IMR-90 (cell line): ENCODE measurements at regions not wholly inside any gene's neighbourhood (a gene's known extent, or its start where the extent isn't known, plus 50 kb on each side); places are given as distances from the start of the nearest gene placed in this dataset.
A peak's percentile ranks its signal among the peaks of the same experiment; 100 is the strongest.

Source experiments
- ATAC-seq: fragments of 200-7000 bp; cut with Tn5 transposase; 2 replicates; pipeline ENCODE4 v1.9.1; 2020; ENCODE audit warnings: low read depth, mild to moderate bottlenecking, moderate library complexity
- BruUV-seq: library from RNA; stranded (reverse); fragments of 400-500 nt; replicated peaks from 2 replicates; lab custom pipeline; 2021; lab: Mats Ljungman, UMichigan
- CTCF ChIA-PET: fragments of 300-600 bp; formaldehyde crosslinking; extraction: SDS; loops from one replicate; lab custom pipeline; 2021; ENCODE audit warnings: antibody characterized with exemption; lab: Yijun Ruan, JAX
- POLR2A ChIA-PET: fragments of 300-600 bp; sonication (Branson Sonifier 250); formaldehyde crosslinking; loops from one replicate; lab custom pipeline; 2022; ENCODE audit warnings: antibody characterized with exemption; ENCODE audit not compliant: unreplicated experiment; lab: Charles Lee
- DNase-seq: peaks from one replicate; pipeline ENCODE4 v3.0.0; 2013
- H2AFZ ChIP-seq: replicated peaks from 2 replicates; pipeline ENCODE3; 2013; ENCODE audit warnings: low read length, mild to moderate bottlenecking; ENCODE audit not compliant: poor library complexity
- H2AK5ac ChIP-seq: 2 replicates; pipeline ENCODE4 v1.6.1; 2013; ENCODE audit warnings: low read depth, low read length, inconsistent platforms
- H2AK9ac ChIP-seq: replicated peaks from 2 replicates; pipeline ENCODE3; 2013; ENCODE audit warnings: mild to moderate bottlenecking, low read depth, low read length, moderate library complexity; ENCODE audit not compliant: poor library complexity
- H2BK120ac ChIP-seq: 2 replicates; pipeline ENCODE4 v1.6.1; 2013; ENCODE audit warnings: low read depth, low read length, inconsistent platforms
- H2BK15ac ChIP-seq: 3 replicates; pipeline ENCODE4 v1.6.1; 2013; ENCODE audit warnings: low read depth, low read length, inconsistent platforms
- H2BK20ac ChIP-seq: 2 replicates; pipeline ENCODE4 v1.6.1; 2013; ENCODE audit warnings: low read depth, mild to moderate bottlenecking, inconsistent platforms, low read length, moderate library complexity
- H2BK5ac ChIP-seq: 2 replicates; pipeline ENCODE4 v1.6.1; 2013; ENCODE audit warnings: mild to moderate bottlenecking, low read depth, low read length, inconsistent platforms; ENCODE audit not compliant: poor library complexity, severe bottlenecking
- H3K14ac ChIP-seq: replicated peaks from 2 replicates; pipeline ENCODE4 v1.6.1; 2013; ENCODE audit warnings: low read depth, low read length, inconsistent platforms
- H3K18ac ChIP-seq: 2 replicates; pipeline ENCODE4 v1.6.1; 2013; ENCODE audit warnings: low read depth, low read length, control low read depth
- H3K23ac ChIP-seq: 2 replicates; pipeline ENCODE4 v1.6.1; 2013; ENCODE audit warnings: low read depth, low read length, inconsistent platforms
- H3K27ac ChIP-seq: 2 replicates; pipeline ENCODE4 v1.5.1; 2013; ENCODE audit warnings: mild to moderate bottlenecking, control low read depth, low read length; ENCODE audit not compliant: insufficient read depth
- H3K27me3 ChIP-seq: 2 replicates; pipeline ENCODE4 v1.6.1; 2013; ENCODE audit warnings: low read length; ENCODE audit not compliant: control insufficient read depth, insufficient read depth
- H3K36me3 ChIP-seq: 2 replicates; pipeline ENCODE4 v1.6.1; 2013; ENCODE audit warnings: low read length, mixed read lengths; ENCODE audit not compliant: control insufficient read depth, insufficient read depth
- H3K4ac ChIP-seq: 2 replicates; pipeline ENCODE4 v1.6.1; 2013; ENCODE audit warnings: low read depth, low read length, inconsistent platforms
- H3K4me1 ChIP-seq: 2 replicates; pipeline ENCODE4 v1.6.1; 2013; ENCODE audit warnings: low read length, mixed read lengths; ENCODE audit not compliant: control insufficient read depth, insufficient read depth
- H3K4me2 ChIP-seq: 2 replicates; pipeline ENCODE4 v1.6.1; 2013; ENCODE audit warnings: low read depth, mild to moderate bottlenecking, control low read depth, low read length, moderate library complexity
- H3K4me3 ChIP-seq: 2 replicates; pipeline ENCODE4 v1.5.1; 2013; ENCODE audit warnings: low read depth, mild to moderate bottlenecking, control low read depth, low read length, moderate library complexity; ENCODE audit not compliant: insufficient read depth
- H3K56ac ChIP-seq: 2 replicates; pipeline ENCODE4 v1.6.1; 2013; ENCODE audit warnings: low read length, inconsistent platforms; ENCODE audit not compliant: insufficient read depth; ENCODE audit errors: extremely low read depth
- H3K79me1 ChIP-seq, 2 experiments: 2 replicates each; pipeline ENCODE4 v1.6.1; 2013; ENCODE audit warnings: low read length in 2 of 2, inconsistent platforms in 1 of 2, low read depth in 1 of 2
- H3K9ac ChIP-seq: 2 replicates; pipeline ENCODE4 v1.6.1; 2013; ENCODE audit warnings: low read depth, low read length, control low read depth
- H3K9me1 ChIP-seq: 2 replicates; pipeline ENCODE4 v1.6.1; 2013; ENCODE audit warnings: low read length, inconsistent platforms; ENCODE audit not compliant: insufficient read depth
- H3K9me3 ChIP-seq: 2 replicates; pipeline ENCODE4 v1.6.1; 2013; ENCODE audit warnings: low read length; ENCODE audit not compliant: control insufficient read depth, insufficient read depth
- H4K20me1 ChIP-seq: 2 replicates; pipeline ENCODE4 v1.6.1; 2013; ENCODE audit warnings: low read length, inconsistent platforms; ENCODE audit not compliant: insufficient read depth
- H4K5ac ChIP-seq: 2 replicates; pipeline ENCODE4 v1.6.1; 2013; ENCODE audit warnings: mild to moderate bottlenecking, low read depth, low read length, control low read depth
- H4K8ac ChIP-seq, 2 experiments: 2 replicates each; pipeline ENCODE4 v1.6.1; 2013; ENCODE audit warnings: low read depth in 2 of 2, low read length in 2 of 2, control low read depth in 1 of 2, inconsistent platforms in 1 of 2
- H4K91ac ChIP-seq: 2 replicates; pipeline ENCODE4 v1.6.1; 2013; ENCODE audit warnings: low read depth, low read length, inconsistent platforms; ENCODE audit not compliant: insufficient read depth
- BHLHE40 ChIP-seq: fragments of 150-350 bp; IDR thresholded peaks from 2 replicates; pipeline ENCODE4 v1.6.1; 2016; ENCODE audit warnings: mild to moderate bottlenecking, low read depth, low read length
- CEBPB ChIP-seq: IDR thresholded peaks from 2 replicates; pipeline ENCODE4 v1.6.1; 2012; ENCODE audit warnings: low read depth, low read length, improper control_type of control experiment
- CHD1 ChIP-seq: IDR thresholded peaks from 2 replicates; pipeline ENCODE4 v1.6.1; 2012; ENCODE audit warnings: low read depth, low read length, improper control_type of control experiment
- MAFK ChIP-seq: IDR thresholded peaks from 2 replicates; pipeline ENCODE4 v1.6.1; 2012; ENCODE audit warnings: low read depth, low read length, improper control_type of control experiment
- MAZ ChIP-seq: IDR thresholded peaks from 2 replicates; pipeline ENCODE4 v1.6.1; 2012; ENCODE audit warnings: low read depth, mild to moderate bottlenecking, low read length, improper control_type of control experiment, moderate library complexity, borderline replicate concordance
- MXI1 ChIP-seq: IDR thresholded peaks from 2 replicates; pipeline ENCODE4 v1.6.1; 2012; ENCODE audit warnings: low read depth, mild to moderate bottlenecking, low read length, moderate library complexity, borderline replicate concordance
- NFE2L2 ChIP-seq: fragments of 150-350 bp; IDR thresholded peaks from 2 replicates; pipeline ENCODE4 v1.6.1; 2016; ENCODE audit warnings: low read depth, mild to moderate bottlenecking, low read length
- POLR2A ChIP-seq: IDR thresholded peaks from 2 replicates; pipeline ENCODE4 v1.6.1; 2012; ENCODE audit warnings: mild to moderate bottlenecking, low read depth, low read length
- RAD21 ChIP-seq: IDR thresholded peaks from 2 replicates; pipeline ENCODE4 v1.6.1; 2012; ENCODE audit warnings: low read length, improper control_type of control experiment
- RCOR1 ChIP-seq: IDR thresholded peaks from 2 replicates; pipeline ENCODE4 v1.6.1; 2012; ENCODE audit warnings: mild to moderate bottlenecking, low read length, improper control_type of control experiment; ENCODE audit not compliant: insufficient replicate concordance
- RFX5 ChIP-seq: IDR thresholded peaks from 2 replicates; pipeline ENCODE4 v1.8.0; 2012; ENCODE audit warnings: low read depth, mild to moderate bottlenecking, low read length, moderate library complexity
- SMC3 ChIP-seq: fragments of 150-350 bp; IDR thresholded peaks from 2 replicates; pipeline ENCODE4 v1.6.1; 2016; ENCODE audit warnings: low read depth, mild to moderate bottlenecking, antibody characterized with exemption, low read length, moderate library complexity
- WGBS, 2 experiments: methylation state at CpG; one replicate each; pipeline versions ENCODE4 v1.1.5 to v1.1.7; 2013; ENCODE audit warnings: missing lambda C conversion rate in 2 of 2; ENCODE audit not compliant: insufficient read length in 1 of 2; ENCODE audit errors: extremely low coverage in 2 of 2; 5-methylcytosine and 5-hydroxymethylcytosine counted together
- dilution Hi-C: fragments of 300-500 bp; cut with HindIII; formaldehyde crosslinking; loops from one replicate; pipeline ENCODE4 v1.14.3; 2018; ENCODE audit warnings: low sequenced_read_pairs; ENCODE audit not compliant: unreplicated experiment
- in situ Hi-C: fragments of 300-500 bp; cut with MboI; formaldehyde crosslinking; loops from 3 replicates; pipeline ENCODE4 v1.14.3; 2019; ENCODE audit warnings: low sequenced_read_pairs, inconsistent platforms, mixed read lengths
- intact Hi-C: fragments of 100-400 bp; cut with micrococcal nuclease; formaldehyde crosslinking; loops from 2 replicates; pipeline ENCODE4 v1.10.0; 2022
- TF ChIP-seq, protein P1 (sequence below): fragments of 150-350 bp; IDR thresholded peaks from 2 replicates; pipeline ENCODE4 v1.6.1; 2017; ENCODE audit warnings: mild to moderate bottlenecking, antibody characterized with exemption, low read length, low read depth
- TF ChIP-seq, protein P2 (sequence below): fragments of 150-350 bp; IDR thresholded peaks from 2 replicates; pipeline ENCODE4 v1.6.1; 2016; ENCODE audit warnings: low read depth, mild to moderate bottlenecking, low read length, moderate library complexity, borderline replicate concordance
- TF ChIP-seq, protein P3 (sequence below): conservative IDR thresholded peaks from 2 replicates; pipeline ENCODE4 v1.5.1; 2012; ENCODE audit warnings: mild to moderate bottlenecking, low read depth, low read length, improper control_type of control experiment

DNA sequence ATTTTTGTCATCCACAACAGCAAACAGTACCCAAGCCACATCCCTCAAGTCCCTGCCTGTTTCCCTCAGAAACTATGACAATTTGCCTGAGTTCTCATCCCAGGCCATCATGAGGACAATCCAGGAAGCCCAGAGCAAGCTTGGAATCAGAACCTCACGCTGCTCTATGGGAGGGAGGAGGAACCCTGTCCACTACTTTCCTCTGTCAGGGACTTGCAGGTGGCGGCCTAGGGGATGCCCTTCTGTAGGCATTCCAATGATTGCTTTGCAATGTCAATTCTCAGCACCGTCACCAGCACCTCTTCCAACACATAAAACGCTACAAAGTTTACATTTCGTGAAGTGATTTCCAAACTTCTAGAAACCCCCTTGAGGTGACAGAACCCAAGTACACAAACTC, 170.4 kb upstream of the FSTL4 start:
- Histone ChIP-seq H2AK9ac (no peak overlapping the region), H3K36me3 (no peaks in the 10 kb centered on the region), H3K4me1 (no peaks in the 10 kb centered on the region), H3K27me3 (peaks cover 6% of the 10 kb centered on the region), H4K91ac (no peak overlapping the region), H3K4me2 (no peak overlapping the region), H2BK5ac (no peak overlapping the region), H3K14ac (no peak overlapping the region), H3K4me3 (no peak overlapping the region), H3K27ac (no peak overlapping the region), H2BK20ac (no peak overlapping the region), H2BK15ac (no peak overlapping the region), H2BK120ac (no peak overlapping the region), H3K23ac (no peak overlapping the region), H3K9me3 (no peaks in the 10 kb centered on the region), H3K56ac (no peak overlapping the region), H3K9me1 (no peaks in the 10 kb centered on the region), H3K18ac (no peak overlapping the region), H2AFZ (peak overlapping the region; percentile 24), H2AK5ac (no peak overlapping the region), H3K9ac (no peak overlapping the region), H4K5ac (no peak overlapping the region), H3K4ac (no peak overlapping the region), H4K8ac (no peak overlapping the region), H3K79me1 (no peaks in the 10 kb centered on the region), H4K20me1 (no peaks in the 10 kb centered on the region)
- in situ Hi-C loops = no loop called here
- WGBS, 2 experiments = 25% methylated on average over 3 of the region's 5 CpGs; no CpG with 5 or more reads in 1 of the 2 experiments
- dilution Hi-C loops = no loop called here
- no peak for TF ChIP-seq BHLHE40
- TF ChIP-seq SMC3 = no peak
- TF ChIP-seq CEBPB = no peak
- no peak for TF ChIP-seq MXI1
- TF ChIP-seq, protein P1, sequence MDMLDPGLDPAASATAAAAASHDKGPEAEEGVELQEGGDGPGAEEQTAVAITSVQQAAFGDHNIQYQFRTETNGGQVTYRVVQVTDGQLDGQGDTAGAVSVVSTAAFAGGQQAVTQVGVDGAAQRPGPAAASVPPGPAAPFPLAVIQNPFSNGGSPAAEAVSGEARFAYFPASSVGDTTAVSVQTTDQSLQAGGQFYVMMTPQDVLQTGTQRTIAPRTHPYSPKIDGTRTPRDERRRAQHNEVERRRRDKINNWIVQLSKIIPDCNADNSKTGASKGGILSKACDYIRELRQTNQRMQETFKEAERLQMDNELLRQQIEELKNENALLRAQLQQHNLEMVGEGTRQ = no peak
- TF ChIP-seq RCOR1 = no peak
- TF ChIP-seq RFX5 = no peak
- TF ChIP-seq, protein P2, sequence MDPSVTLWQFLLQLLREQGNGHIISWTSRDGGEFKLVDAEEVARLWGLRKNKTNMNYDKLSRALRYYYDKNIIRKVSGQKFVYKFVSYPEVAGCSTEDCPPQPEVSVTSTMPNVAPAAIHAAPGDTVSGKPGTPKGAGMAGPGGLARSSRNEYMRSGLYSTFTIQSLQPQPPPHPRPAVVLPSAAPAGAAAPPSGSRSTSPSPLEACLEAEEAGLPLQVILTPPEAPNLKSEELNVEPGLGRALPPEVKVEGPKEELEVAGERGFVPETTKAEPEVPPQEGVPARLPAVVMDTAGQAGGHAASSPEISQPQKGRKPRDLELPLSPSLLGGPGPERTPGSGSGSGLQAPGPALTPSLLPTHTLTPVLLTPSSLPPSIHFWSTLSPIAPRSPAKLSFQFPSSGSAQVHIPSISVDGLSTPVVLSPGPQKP = no peak
- TF ChIP-seq, protein P3, sequence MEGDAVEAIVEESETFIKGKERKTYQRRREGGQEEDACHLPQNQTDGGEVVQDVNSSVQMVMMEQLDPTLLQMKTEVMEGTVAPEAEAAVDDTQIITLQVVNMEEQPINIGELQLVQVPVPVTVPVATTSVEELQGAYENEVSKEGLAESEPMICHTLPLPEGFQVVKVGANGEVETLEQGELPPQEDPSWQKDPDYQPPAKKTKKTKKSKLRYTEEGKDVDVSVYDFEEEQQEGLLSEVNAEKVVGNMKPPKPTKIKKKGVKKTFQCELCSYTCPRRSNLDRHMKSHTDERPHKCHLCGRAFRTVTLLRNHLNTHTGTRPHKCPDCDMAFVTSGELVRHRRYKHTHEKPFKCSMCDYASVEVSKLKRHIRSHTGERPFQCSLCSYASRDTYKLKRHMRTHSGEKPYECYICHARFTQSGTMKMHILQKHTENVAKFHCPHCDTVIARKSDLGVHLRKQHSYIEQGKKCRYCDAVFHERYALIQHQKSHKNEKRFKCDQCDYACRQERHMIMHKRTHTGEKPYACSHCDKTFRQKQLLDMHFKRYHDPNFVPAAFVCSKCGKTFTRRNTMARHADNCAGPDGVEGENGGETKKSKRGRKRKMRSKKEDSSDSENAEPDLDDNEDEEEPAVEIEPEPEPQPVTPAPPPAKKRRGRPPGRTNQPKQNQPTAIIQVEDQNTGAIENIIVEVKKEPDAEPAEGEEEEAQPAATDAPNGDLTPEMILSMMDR = no peak
- no peak for TF ChIP-seq RAD21
- TF ChIP-seq POLR2A = no peak
- TF ChIP-seq MAZ = no peak
- no peak for TF ChIP-seq CHD1
- TF ChIP-seq NFE2L2 = no peak
- TF ChIP-seq MAFK = no peak
- no peak for DNase-seq
- no TSS peak for BruUV-seq
- no peak for ATAC-seq
- ChIA-PET CTCF (no interaction called here), POLR2A (no interaction called here)
- intact Hi-C loops = no loop called here
